ENCODE measurements at regions not wholly inside any gene's neighbourhood (a gene's known extent, or its start where the extent isn't known, plus 50 kb on each side); places are given as distances from the start of the nearest gene placed in this dataset.
A peak's percentile ranks its signal among the peaks of the same experiment; 100 is the strongest.
"Not testable (repeated sequence)": the region's sequence is repeated elsewhere in the genome, so short reads cannot be mapped to it uniquely, and the experiment has no call there.

DNA sequence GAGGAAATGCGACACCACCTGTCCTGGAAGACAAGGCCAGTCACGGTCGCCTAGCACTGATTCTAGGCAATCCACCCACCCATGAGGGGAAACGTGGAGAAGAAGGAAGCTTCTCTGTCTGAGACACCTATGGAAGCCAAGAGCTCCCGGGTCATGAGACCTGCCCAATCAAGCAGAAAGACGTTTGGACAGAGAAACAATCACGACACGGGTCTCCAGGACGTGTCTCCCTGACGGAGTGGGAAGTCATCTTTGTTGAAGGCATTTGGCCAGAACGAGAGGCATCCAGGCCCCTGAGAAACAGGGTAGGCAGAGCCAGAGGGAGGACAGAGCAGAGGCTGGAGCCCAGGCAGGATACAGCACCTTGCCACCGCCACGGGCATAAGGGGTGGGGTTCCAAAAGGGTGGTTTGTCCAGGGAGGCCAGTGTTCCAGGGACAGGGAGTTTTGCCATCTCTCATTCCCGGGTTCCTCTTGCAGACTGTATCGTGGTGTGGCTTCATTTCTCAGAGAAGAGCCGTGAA is 482.9 kb downstream of the SPATA31A7 start:
- not testable (repeated sequence) for H3K27me3 Mint-ChIP-seq, H3K36me3 Mint-ChIP-seq, H3K9me3 Mint-ChIP-seq, H3K27ac Mint-ChIP-seq, H3K4me1 Mint-ChIP-seq
- peak overlapping the region in 1 of 4 donors; percentile 17 for H3K4me3 Mint-ChIP-seq

DNA sequence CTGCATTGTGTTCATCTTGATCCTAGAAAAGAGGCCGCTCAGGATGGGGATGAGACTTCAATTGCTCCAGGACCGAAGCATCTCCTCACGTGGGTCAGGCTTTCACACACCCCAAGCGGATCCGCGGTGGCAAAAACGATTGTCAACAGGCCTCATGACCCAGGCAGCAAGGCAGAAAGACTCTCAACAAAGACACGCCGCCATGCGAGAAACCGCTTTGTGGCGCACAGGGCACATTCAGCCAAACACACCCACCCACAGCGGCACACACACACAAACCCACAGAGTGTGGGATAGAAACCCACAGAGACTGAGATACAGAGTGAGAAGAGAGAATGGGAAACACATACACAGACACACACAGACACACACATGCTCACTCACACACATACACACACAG is 483.4 kb downstream of the SPATA31A7 start:
- Mint-ChIP-seq H3K4me3 (peak overlapping the region in 1 of 4 donors; percentile 40), H3K27me3 (no peaks in the 10 kb centered on the region), H3K27ac (no peak overlapping the region), H3K9me3 (peaks cover 4 to 7% (median 4%) of the 10 kb centered on the region in 3 donors), H3K36me3 (no peaks in the 10 kb centered on the region), H3K4me1 (no peaks in the 10 kb centered on the region)

DNA sequence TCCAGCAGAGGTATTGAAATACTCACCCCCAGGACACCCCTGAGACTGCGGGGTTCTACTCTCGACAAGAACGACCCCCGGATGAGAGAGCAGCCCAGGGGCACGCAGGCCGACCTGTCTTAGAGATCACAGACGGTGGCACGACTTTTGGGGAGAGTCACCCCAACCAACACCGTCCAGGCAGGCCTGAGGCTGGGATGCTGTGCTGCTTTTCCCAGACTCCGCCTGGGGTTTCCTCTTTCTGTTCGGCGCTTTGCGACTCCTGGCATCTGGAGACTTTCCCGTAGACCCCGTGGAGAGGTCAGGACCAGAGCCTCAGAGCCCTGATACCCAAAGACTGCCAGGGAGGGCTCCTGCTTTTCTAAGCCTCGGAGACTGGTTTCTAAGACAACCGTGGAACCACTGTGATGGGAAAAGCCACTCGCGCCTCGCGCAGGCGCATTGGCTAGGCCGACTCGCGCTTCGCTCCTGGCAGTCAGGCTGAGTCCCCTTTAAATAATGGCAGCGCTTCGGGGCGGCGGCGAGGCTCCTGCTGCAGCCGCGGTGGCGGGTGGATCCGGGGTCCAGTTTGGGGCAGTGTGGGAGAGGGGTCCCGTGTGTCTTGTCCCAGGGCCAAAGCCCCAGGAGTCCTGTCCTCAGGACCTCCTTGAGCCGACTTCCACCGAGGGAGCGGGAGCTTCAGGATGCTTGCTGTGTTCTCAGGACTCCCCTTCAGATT is 484.0 kb downstream of the SPATA31A7 start:
- Mint-ChIP-seq H3K27me3 (no peaks in the 10 kb centered on the region), H3K27ac (no peak overlapping the region), H3K36me3 (no peaks in the 10 kb centered on the region), H3K4me1 (no peaks in the 10 kb centered on the region), H3K4me3 (peak overlapping the region in 1 of 4 donors; percentile 40), H3K9me3 (peaks cover 4 to 7% (median 4%) of the 10 kb centered on the region in 3 donors)

DNA sequence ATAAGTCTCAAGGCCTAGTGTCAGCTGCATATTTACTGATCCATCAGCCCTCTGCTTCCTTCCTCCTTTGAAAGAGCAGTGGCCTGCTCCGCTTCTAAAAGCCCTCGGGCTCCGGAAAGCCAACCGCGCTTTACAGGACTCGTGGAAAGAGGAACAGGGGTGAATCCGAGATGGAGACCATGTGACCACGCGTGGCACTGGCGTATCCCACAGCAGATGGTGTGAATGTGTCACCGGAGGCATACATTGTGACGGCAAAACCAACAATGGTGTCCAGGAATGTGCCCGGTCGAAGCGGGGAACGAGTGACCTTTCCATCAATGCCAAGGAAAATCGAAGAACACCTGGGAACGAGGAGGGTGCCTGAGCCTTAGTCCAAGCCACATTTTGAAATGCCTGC is 484.6 kb downstream of the SPATA31A7 start:
- no peaks in the 10 kb centered on the region for H3K27me3 Mint-ChIP-seq
- no peak overlapping the region for H3K27ac Mint-ChIP-seq
- H3K9me3 Mint-ChIP-seq, result peaks cover 2 to 4% (median 4%) of the 10 kb centered on the region in 3 donors
- no peaks in the 10 kb centered on the region for H3K36me3 Mint-ChIP-seq
- H3K4me1 Mint-ChIP-seq, result no peaks in the 10 kb centered on the region
- H3K4me3 Mint-ChIP-seq, result no peak overlapping the region

DNA sequence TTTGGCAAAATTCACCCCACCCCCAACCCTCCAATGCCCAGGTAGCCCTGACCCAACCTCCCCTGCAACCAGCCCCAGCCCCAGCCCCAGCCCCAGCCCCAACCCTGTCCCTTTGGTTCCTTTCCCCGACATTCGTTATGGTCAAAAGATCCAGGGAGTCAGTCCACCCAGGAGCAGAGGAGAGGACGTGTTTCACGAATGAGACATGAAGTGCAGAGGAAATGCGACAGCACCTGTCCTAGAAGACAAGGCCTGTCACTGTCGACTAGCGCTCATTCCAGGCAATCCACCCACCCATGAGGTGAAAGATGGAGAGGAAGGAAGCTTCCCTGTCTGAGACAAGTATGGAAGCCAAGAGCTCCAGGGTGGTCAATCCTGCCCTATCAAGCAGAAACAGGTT is 485.0 kb downstream of the SPATA31A7 start:
- Mint-ChIP-seq H3K27ac (no peak overlapping the region), H3K36me3 (no peaks in the 10 kb centered on the region), H3K4me1 (no peaks in the 10 kb centered on the region), H3K4me3 (no peak overlapping the region), H3K27me3 (no peaks in the 10 kb centered on the region), H3K9me3 (peaks cover 0 to 4% (median 3%) of the 10 kb centered on the region in 3 donors)
